OCI-LY1 (cell line): ENCODE measurements at regions not wholly inside any gene's neighbourhood (a gene's known extent, or its start where the extent isn't known, plus 50 kb on each side); places are given as distances from the start of the nearest gene placed in this dataset.

Experiments used
- H2AFZ ChIP-seq: fragments of 200-600 bp; sonication (generic), shearing (Covaris generic); 2 replicates; pipeline ENCODE4 v1.6.0; 2014; ENCODE audit warnings: antibody characterized with exemption, mild to moderate bottlenecking, low read length
- H3F3A ChIP-seq: fragments of 200-600 bp; sonication (generic), shearing (Covaris generic); 2 replicates; pipeline ENCODE4 v1.6.0; 2014; ENCODE audit warnings: mild to moderate bottlenecking, antibody characterized with exemption, low read length, moderate library complexity; ENCODE audit not compliant: insufficient read depth
- H3K27ac ChIP-seq: fragments of 200-600 bp; sonication (generic); 2 replicates; pipeline ENCODE4 v1.5.1; 2014; ENCODE audit warnings: low read length, mixed run types, mild to moderate bottlenecking, low read depth; ENCODE audit not compliant: poor library complexity, severe bottlenecking
- H3K27me3 ChIP-seq: fragments of 200-600 bp; sonication (generic); 2 replicates; pipeline ENCODE4 v1.6.0; 2014; ENCODE audit warnings: antibody characterized with exemption, mild to moderate bottlenecking, low read length, moderate library complexity; ENCODE audit not compliant: insufficient read depth
- H3K36me3 ChIP-seq: fragments of 200-600 bp; sonication (generic); 2 replicates; pipeline ENCODE4 v1.6.1; 2014; ENCODE audit warnings: mild to moderate bottlenecking, antibody characterized with exemption, low read length, moderate library complexity, mixed read lengths; ENCODE audit not compliant: insufficient read depth
- H3K4me1 ChIP-seq: fragments of 200-600 bp; sonication (generic); 2 replicates; pipeline ENCODE4 v1.5.1; 2014; ENCODE audit warnings: mild to moderate bottlenecking, low read length, moderate library complexity; ENCODE audit not compliant: insufficient read depth, severe bottlenecking
- H3K4me2 ChIP-seq: fragments of 200-600 bp; sonication (generic), shearing (Covaris generic); 2 replicates; pipeline ENCODE4 v1.6.1; 2014; ENCODE audit warnings: low read length
- H3K4me3 ChIP-seq: fragments of 200-600 bp; sonication (generic); 2 replicates; pipeline ENCODE4 v1.5.1; 2014; ENCODE audit warnings: low read length, low read depth, mild to moderate bottlenecking, mixed read lengths; ENCODE audit not compliant: poor library complexity, severe bottlenecking
- H3K79me2 ChIP-seq: fragments of 200-600 bp; shearing (Covaris generic); 2 replicates; pipeline ENCODE4 v1.6.1; 2016; ENCODE audit warnings: mixed run types, low read length, mixed read lengths; ENCODE audit not compliant: insufficient read depth
- H3K9ac ChIP-seq: fragments of 200-600 bp; sonication (generic), shearing (Covaris generic); 2 replicates; pipeline ENCODE4 v1.6.1; 2014; ENCODE audit warnings: mild to moderate bottlenecking, low read length, mixed read lengths
- H3K9me2 ChIP-seq: fragments of 200-600 bp; sonication (generic), shearing (Covaris generic); 2 replicates; pipeline ENCODE4 v1.6.1; 2014; ENCODE audit warnings: low read depth, mild to moderate bottlenecking, low read length, mixed read lengths
- H3K9me3 ChIP-seq: fragments of 200-600 bp; shearing (Covaris generic); 2 replicates; pipeline ENCODE4 v1.6.1; 2014; ENCODE audit warnings: low read length, mixed read lengths
- H4K20me1 ChIP-seq: fragments of 200-600 bp; sonication (generic), shearing (Covaris generic); 2 replicates; pipeline ENCODE4 v1.6.0; 2016; ENCODE audit warnings: mild to moderate bottlenecking, low read length; ENCODE audit not compliant: insufficient read depth
- CTCF ChIP-seq: fragments of 200-600 bp; sonication (generic), shearing (Covaris generic); IDR thresholded peaks from 2 replicates; pipeline ENCODE4 v1.5.1; 2017; ENCODE audit warnings: mild to moderate bottlenecking, antibody characterized with exemption, low read length, moderate library complexity, mixed read lengths
- EZH2 ChIP-seq: fragments of 200-600 bp; sonication (generic), shearing (Covaris generic); IDR thresholded peaks from 2 replicates; pipeline ENCODE4 v1.8.0; 2017; ENCODE audit warnings: borderline replicate concordance, mixed run types, mild to moderate bottlenecking, antibody characterized with exemption, low read length, moderate library complexity, mixed read lengths

- Histone ChIP-seq H3K36me3 (no peaks in the 10 kb centered on the region), H3K4me3 (no peak overlapping the region), H3K27ac (no peak overlapping the region), H4K20me1 (no peaks in the 10 kb centered on the region), H3K27me3 (no peaks in the 10 kb centered on the region; the same call in 1 of the 2 replicates), H3F3A (no peaks in the 10 kb centered on the region), H3K4me2 (no peak overlapping the region), H3K79me2 (no peaks in the 10 kb centered on the region), H3K9me3 (no peaks in the 10 kb centered on the region), H2AFZ (no peak overlapping the region), H3K9ac (no peak overlapping the region), H3K9me2 (no peaks in the 10 kb centered on the region), H3K4me1 (no peaks in the 10 kb centered on the region)
- no peak for TF ChIP-seq EZH2
- TF ChIP-seq CTCF: no peak
Observed at GRCh38 chr6:44022296-44022661, 105.0 kb downstream of the MRPL14 start.

- H3K9me2 ChIP-seq: no peaks in the 10 kb centered on the region
- H3K36me3 ChIP-seq: no peaks in the 10 kb centered on the region
- TF ChIP-seq EZH2: no peak
- TF ChIP-seq CTCF: no peak
- H3K9ac ChIP-seq: no peak overlapping the region
- H3K4me2 ChIP-seq: no peak overlapping the region
- H3K9me3 ChIP-seq: no peaks in the 10 kb centered on the region
- H3F3A ChIP-seq: no peaks in the 10 kb centered on the region
- H3K79me2 ChIP-seq: no peaks in the 10 kb centered on the region
- no peak overlapping the region for H3K4me3 ChIP-seq
- no peak overlapping the region for H2AFZ ChIP-seq
- H3K4me1 ChIP-seq: no peaks in the 10 kb centered on the region
- no peaks in the 10 kb centered on the region for H4K20me1 ChIP-seq
- no peak overlapping the region for H3K27ac ChIP-seq
- H3K27me3 ChIP-seq: no peaks in the 10 kb centered on the region; the same call in 1 of the 2 replicates
Observed at GRCh38 chr6:44021589-44022295, 105.5 kb downstream of the MRPL14 start.

GRCh38 chr6:44020664-44021425 lies 106.4 kb downstream of the MRPL14 start:
- Histone ChIP-seq H3K79me2 (no peaks in the 10 kb centered on the region), H3K27ac (no peak overlapping the region), H3F3A (no peaks in the 10 kb centered on the region), H3K9me2 (no peaks in the 10 kb centered on the region), H3K4me3 (no peak overlapping the region), H4K20me1 (no peaks in the 10 kb centered on the region), H3K27me3 (no peaks in the 10 kb centered on the region; the same call in 1 of the 2 replicates), H3K36me3 (no peaks in the 10 kb centered on the region), H3K4me1 (no peaks in the 10 kb centered on the region), H3K9ac (no peak overlapping the region), H3K4me2 (no peak overlapping the region), H3K9me3 (no peaks in the 10 kb centered on the region), H2AFZ (no peak overlapping the region)
- TF ChIP-seq EZH2 (no peak), CTCF (no peak)
